Fibroblast of lung (primary cell): ENCODE measurements at regions not wholly inside any gene's neighbourhood (a gene's known extent, or its start where the extent isn't known, plus 50 kb on each side); places are given as distances from the start of the nearest gene placed in this dataset.

ENCODE experiments used
- DNase-seq, 2 donors: peaks; one replicate each; pipeline versions ENCODE4 v3.0.0 to v3.0.0-alpha.2; 2010; ENCODE audit warnings: low read depth in 2 of 2
- H2AFZ ChIP-seq: 2 replicates; pipeline ENCODE4 v1.5.1; 2012; ENCODE audit warnings: low read length, control low read depth, inconsistent platforms
- H3K27ac ChIP-seq: 2 replicates; pipeline ENCODE4 v1.5.1; 2011; ENCODE audit warnings: low read length, control low read depth; ENCODE audit not compliant: insufficient read depth
- H3K27me3 ChIP-seq: 2 replicates; pipeline ENCODE4 v1.5.1; 2011; ENCODE audit warnings: mild to moderate bottlenecking, low read length; ENCODE audit not compliant: control insufficient read depth, insufficient read depth
- H3K36me3 ChIP-seq: 2 replicates; pipeline ENCODE4 v1.5.1; 2011; ENCODE audit warnings: low read length; ENCODE audit not compliant: control insufficient read depth, insufficient read depth
- H3K4me1 ChIP-seq: 2 replicates; pipeline ENCODE4 v1.5.1; 2011; ENCODE audit warnings: low read length; ENCODE audit not compliant: control insufficient read depth, insufficient read depth; ENCODE audit errors: extremely low read depth
- H3K4me2 ChIP-seq: 2 replicates; pipeline ENCODE4 v1.5.1; 2011; ENCODE audit warnings: low read length, control low read depth; ENCODE audit not compliant: insufficient read depth; ENCODE audit errors: extremely low read depth
- H3K4me3 ChIP-seq, 4 experiments: fragments of 200-600 bp in 1 of 4; sonication (generic) in 1 of 4; replicated peaks in 1 of 4; 2 replicates each; pipeline ENCODE4 v1.5.1; 2011 to 2016; ENCODE audit warnings: low read length in 4 of 4, low read depth in 3 of 4, mild to moderate bottlenecking in 3 of 4, control low read depth in 2 of 4, inconsistent platforms in 1 of 4, mixed read lengths in 1 of 4; ENCODE audit not compliant: insufficient read depth in 1 of 4; ENCODE audit errors: control extremely low read depth in 1 of 4
- H3K79me2 ChIP-seq: 2 replicates; pipeline ENCODE4 v1.5.1; 2012; ENCODE audit warnings: mild to moderate bottlenecking, low read length, inconsistent platforms; ENCODE audit not compliant: control insufficient read depth, insufficient read depth
- H3K9ac ChIP-seq: 2 replicates; pipeline ENCODE4 v1.5.1; 2011; ENCODE audit warnings: mild to moderate bottlenecking, low read length, control low read depth; ENCODE audit not compliant: insufficient read depth
- H3K9me3 ChIP-seq: 2 replicates; pipeline ENCODE4 v1.5.1; 2012; ENCODE audit warnings: low read depth, low read length; ENCODE audit not compliant: control insufficient read depth, insufficient read depth
- H4K20me1 ChIP-seq: 2 replicates; pipeline ENCODE4 v1.5.1; 2011; ENCODE audit warnings: low read length; ENCODE audit not compliant: control insufficient read depth, insufficient read depth; ENCODE audit errors: extremely low read depth
- CTCF ChIP-seq, 2 donors: IDR thresholded peaks in 1 of 2; conservative IDR thresholded peaks in 1 of 2; 1 replicate in 1 of 2; 2 replicates in 1 of 2; pipeline ENCODE4 v1.5.1; 2011 to 2012; ENCODE audit warnings: low read length in 2 of 2, control low read depth in 1 of 2, inconsistent platforms in 1 of 2, low read depth in 1 of 2, mild to moderate bottlenecking in 1 of 2
- EZH2 ChIP-seq: IDR thresholded peaks from 2 replicates; pipeline ENCODE4 v1.5.1; 2012; ENCODE audit warnings: low read length, control low read depth, mild to moderate bottlenecking; ENCODE audit errors: missing control alignments

- no peak overlapping the region for H3K4me3 ChIP-seq
- H3K36me3 ChIP-seq: no peaks in the 10 kb centered on the region
- no peaks in the 10 kb centered on the region for H3K9me3 ChIP-seq
- H3K9ac ChIP-seq: no peak overlapping the region
- no peak overlapping the region for H3K4me2 ChIP-seq
- H3K4me1 ChIP-seq: no peaks in the 10 kb centered on the region
- TF ChIP-seq EZH2 (no peak), CTCF (conservative IDR thresholded peaks at IDR 0.05 in 1 of 2, IDR thresholded peaks at IDR 0.05 in 1 of 2; ENCODE audit: low read depth in 1 of 2, low read length in 2 of 2) (no peak)
- DNase-seq: no peak
- H3K79me2 ChIP-seq: no peaks in the 10 kb centered on the region
- H4K20me1 ChIP-seq: no peaks in the 10 kb centered on the region
- H3K27ac ChIP-seq: no peak overlapping the region
- H2AFZ ChIP-seq: no peak overlapping the region
- no peaks in the 10 kb centered on the region for H3K27me3 ChIP-seq
Measured at GRCh38 chrX:128759177-128759576, 707.0 kb upstream of the ACTRT1 start.

DNA sequence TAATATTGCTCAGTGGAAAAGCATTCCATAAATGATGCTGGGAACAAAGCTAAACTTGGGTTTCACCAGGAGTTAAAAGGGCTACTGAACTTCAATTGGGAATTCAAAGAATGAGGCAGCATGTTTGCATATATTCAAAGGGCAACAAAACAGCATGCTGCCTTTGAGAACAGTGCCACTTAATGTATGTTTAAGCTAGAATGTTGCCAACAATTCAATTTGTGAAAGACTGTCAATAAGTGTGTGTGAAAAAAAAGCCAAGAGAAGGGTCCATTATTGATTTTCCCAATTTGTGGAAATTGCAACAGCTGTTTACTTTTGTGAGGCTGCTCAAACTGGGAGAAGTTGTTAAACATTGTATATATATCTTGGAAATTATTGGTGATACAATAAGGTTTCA lies 701.9 kb upstream of the ACTRT1 start:
- H2AFZ ChIP-seq: no peak overlapping the region
- H3K4me2 ChIP-seq: no peak overlapping the region
- no peaks in the 10 kb centered on the region for H3K9me3 ChIP-seq
- no peaks in the 10 kb centered on the region for H4K20me1 ChIP-seq
- no peaks in the 10 kb centered on the region for H3K4me1 ChIP-seq
- no peaks in the 10 kb centered on the region for H3K27me3 ChIP-seq
- no peak for DNase-seq
- H3K36me3 ChIP-seq: no peaks in the 10 kb centered on the region
- no peaks in the 10 kb centered on the region for H3K79me2 ChIP-seq
- no peak overlapping the region for H3K27ac ChIP-seq
- TF ChIP-seq CTCF (conservative IDR thresholded peaks at IDR 0.05 in 1 of 2, IDR thresholded peaks at IDR 0.05 in 1 of 2; ENCODE audit: low read depth in 1 of 2, low read length in 2 of 2): no peak
- no peak for TF ChIP-seq EZH2
- no peak overlapping the region for H3K9ac ChIP-seq
- H3K4me3 ChIP-seq: no peak overlapping the region

- Histone ChIP-seq H3K4me2 (no peak overlapping the region), H4K20me1 (no peaks in the 10 kb centered on the region), H3K4me1 (no peaks in the 10 kb centered on the region), H3K4me3 (no peak overlapping the region), H3K9ac (no peak overlapping the region), H3K36me3 (no peaks in the 10 kb centered on the region), H2AFZ (no peak overlapping the region), H3K79me2 (no peaks in the 10 kb centered on the region), H3K9me3 (no peaks in the 10 kb centered on the region), H3K27ac (no peak overlapping the region), H3K27me3 (no peaks in the 10 kb centered on the region)
- no peak for DNase-seq
- no peak for TF ChIP-seq EZH2
- no peak for TF ChIP-seq CTCF (conservative IDR thresholded peaks at IDR 0.05 in 1 of 2, IDR thresholded peaks at IDR 0.05 in 1 of 2; ENCODE audit: low read depth in 1 of 2, low read length in 2 of 2)
Measured at GRCh38 chrX:128739539-128739938, 687.3 kb upstream of the ACTRT1 start.
